ENCODE measurements at regions not wholly inside any gene's neighbourhood (a gene's known extent, or its start where the extent isn't known, plus 50 kb on each side); places are given as distances from the start of the nearest gene placed in this dataset.

DNA sequence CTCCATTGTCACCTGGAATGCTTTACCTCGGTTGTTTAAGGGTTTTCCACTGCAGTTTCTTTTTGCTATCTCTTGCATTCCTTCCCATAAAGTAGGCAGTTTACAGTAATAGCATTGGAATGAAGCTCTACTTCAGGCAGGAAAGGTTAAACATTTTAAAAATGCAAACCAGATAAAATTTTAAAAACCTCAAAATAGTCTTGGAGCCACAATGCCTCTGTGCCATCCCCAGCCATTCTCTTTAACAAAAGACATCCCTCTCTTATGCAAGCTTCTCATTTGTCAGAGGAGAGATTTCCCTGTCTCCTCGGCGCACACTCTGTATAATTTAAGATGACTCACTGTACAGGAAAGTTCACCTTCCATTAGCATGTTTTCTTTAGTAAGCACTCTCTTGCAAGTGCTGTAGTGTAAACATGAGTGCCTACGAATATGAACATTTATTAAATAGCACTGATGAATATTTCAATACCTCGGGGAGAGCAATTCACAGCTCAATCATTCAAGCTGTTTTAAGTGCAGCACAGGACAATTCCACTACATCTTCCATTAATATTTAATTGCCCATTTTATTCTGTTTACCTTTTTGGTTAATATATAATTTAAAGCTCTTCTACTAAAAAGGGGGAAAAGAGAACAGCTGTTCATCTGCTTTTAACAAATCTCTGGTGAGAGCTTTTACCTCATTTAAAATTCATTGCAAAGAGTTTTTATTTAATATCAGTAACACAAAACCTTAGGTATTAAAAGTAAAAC is 343.6 kb downstream of the SPATA31D1 start:
- intact Hi-C loops (cut with micrococcal nuclease), result no loop called here

More for the DNA sequence above, 343.6 kb downstream of the SPATA31D1 start:
- Histone ChIP-seq H4K20me1 (replicated peaks; ENCODE audit: control insufficient read depth, insufficient read depth, low read length) (no peaks in the 10 kb centered on the region), H3K27me3 (ENCODE audit: control insufficient read depth in 2 of 2, insufficient read depth in 2 of 2, low read length in 2 of 2) (no peaks in the 10 kb centered on the region), H3K4me2 (ENCODE audit: insufficient read depth, low read length) (no peak overlapping the region), H3K9ac (ENCODE audit: insufficient read depth in 1 of 2, low read depth in 2 of 2, low read length in 2 of 2) (no peak overlapping the region), H3K79me2 (ENCODE audit: control insufficient read depth, insufficient read depth, low read length) (no peaks in the 10 kb centered on the region), H3K36me3 (ENCODE audit: control insufficient read depth, insufficient read depth, low read length) (no peaks in the 10 kb centered on the region), H3K27ac (ENCODE audit: extremely low read depth, low read depth, low read length) (no peak overlapping the region), H2AFZ (ENCODE audit: low read depth, low read length) (no peak overlapping the region), H3K9me1 (ENCODE audit: control insufficient read depth, insufficient read depth, low read length) (no peaks in the 10 kb centered on the region), H3K4me1 (replicated peaks in 1 of 2; ENCODE audit: control insufficient read depth in 2 of 2, insufficient read depth in 2 of 2, low read length in 2 of 2) (no peaks in the 10 kb centered on the region), H3K4me3 (no peak overlapping the region), H3K9me3 (replicated peaks; ENCODE audit: control insufficient read depth, insufficient read depth, low read depth, low read length) (no peaks in the 10 kb centered on the region)
- no peak for FAIRE-seq
- ChIA-PET POLR2A (no interaction called here), CTCF (ENCODE audit: low intra/inter-chr PET ratio) (no interaction called here)
- TF ChIP-seq EZH2 (IDR thresholded peaks at IDR 0.05; ENCODE audit: borderline replicate concordance, low read depth, low read length), result no peak
- no peak for TF ChIP-seq FOXK2 (conservative IDR thresholded peaks at IDR 0.05 in 1 of 2, IDR thresholded peaks at IDR 0.05 in 1 of 2; ENCODE audit: low read depth in 2 of 2)
- TF ChIP-seq, protein P1, sequence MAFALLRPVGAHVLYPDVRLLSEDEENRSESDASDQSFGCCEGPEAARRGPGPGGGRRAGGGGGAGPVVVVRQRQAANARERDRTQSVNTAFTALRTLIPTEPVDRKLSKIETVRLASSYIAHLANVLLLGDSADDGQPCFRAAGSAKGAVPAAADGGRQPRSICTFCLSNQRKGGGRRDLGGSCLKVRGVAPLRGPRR (CRISPR knock-in tag; IDR thresholded peaks at IDR 0.05), result no peak
- TF ChIP-seq GATAD2B (IDR thresholded peaks at IDR 0.05; ENCODE audit: borderline replicate concordance), result no peak
- TF ChIP-seq, protein P2, sequence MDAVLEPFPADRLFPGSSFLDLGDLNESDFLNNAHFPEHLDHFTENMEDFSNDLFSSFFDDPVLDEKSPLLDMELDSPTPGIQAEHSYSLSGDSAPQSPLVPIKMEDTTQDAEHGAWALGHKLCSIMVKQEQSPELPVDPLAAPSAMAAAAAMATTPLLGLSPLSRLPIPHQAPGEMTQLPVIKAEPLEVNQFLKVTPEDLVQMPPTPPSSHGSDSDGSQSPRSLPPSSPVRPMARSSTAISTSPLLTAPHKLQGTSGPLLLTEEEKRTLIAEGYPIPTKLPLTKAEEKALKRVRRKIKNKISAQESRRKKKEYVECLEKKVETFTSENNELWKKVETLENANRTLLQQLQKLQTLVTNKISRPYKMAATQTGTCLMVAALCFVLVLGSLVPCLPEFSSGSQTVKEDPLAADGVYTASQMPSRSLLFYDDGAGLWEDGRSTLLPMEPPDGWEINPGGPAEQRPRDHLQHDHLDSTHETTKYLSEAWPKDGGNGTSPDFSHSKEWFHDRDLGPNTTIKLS (IDR thresholded peaks at IDR 0.05; ENCODE audit: borderline replicate concordance, low read depth), result no peak
- no peak for TF ChIP-seq TRIM24 (IDR thresholded peaks at IDR 0.05)
- no peak for TF ChIP-seq NCOA1 (IDR thresholded peaks at IDR 0.05; ENCODE audit: low read depth)
- TF ChIP-seq ZNF551 (CRISPR knock-in tag; IDR thresholded peaks at IDR 0.05), result no peak
- no peak for TF ChIP-seq EP400 (IDR thresholded peaks at IDR 0.05)
- no peak for TF ChIP-seq TARDBP (IDR thresholded peaks at IDR 0.05)
- no peak for TF ChIP-seq HDAC2 (IDR thresholded peaks at IDR 0.05)
- no peak for TF ChIP-seq POLR2AphosphoS2 (IDR thresholded peaks at IDR 0.05; ENCODE audit: low read length)
- TF ChIP-seq ZFX (CRISPR knock-in tag; IDR thresholded peaks at IDR 0.05), result no peak
- no peak for TF ChIP-seq GATAD2A (IDR thresholded peaks at IDR 0.05)
- TF ChIP-seq NFE2L1 (tag; IDR thresholded peaks at IDR 0.05; ENCODE audit: borderline replicate concordance, low read depth), result no peak
- TF ChIP-seq SMARCA5 (IDR thresholded peaks at IDR 0.05), result no peak
- TF ChIP-seq HDAC6 (IDR thresholded peaks at IDR 0.05; ENCODE audit: low read depth, low read length), result no peak
- TF ChIP-seq HIVEP1 (CRISPR knock-in tag; IDR thresholded peaks at IDR 0.05), result no peak
- TF ChIP-seq, protein P3, sequence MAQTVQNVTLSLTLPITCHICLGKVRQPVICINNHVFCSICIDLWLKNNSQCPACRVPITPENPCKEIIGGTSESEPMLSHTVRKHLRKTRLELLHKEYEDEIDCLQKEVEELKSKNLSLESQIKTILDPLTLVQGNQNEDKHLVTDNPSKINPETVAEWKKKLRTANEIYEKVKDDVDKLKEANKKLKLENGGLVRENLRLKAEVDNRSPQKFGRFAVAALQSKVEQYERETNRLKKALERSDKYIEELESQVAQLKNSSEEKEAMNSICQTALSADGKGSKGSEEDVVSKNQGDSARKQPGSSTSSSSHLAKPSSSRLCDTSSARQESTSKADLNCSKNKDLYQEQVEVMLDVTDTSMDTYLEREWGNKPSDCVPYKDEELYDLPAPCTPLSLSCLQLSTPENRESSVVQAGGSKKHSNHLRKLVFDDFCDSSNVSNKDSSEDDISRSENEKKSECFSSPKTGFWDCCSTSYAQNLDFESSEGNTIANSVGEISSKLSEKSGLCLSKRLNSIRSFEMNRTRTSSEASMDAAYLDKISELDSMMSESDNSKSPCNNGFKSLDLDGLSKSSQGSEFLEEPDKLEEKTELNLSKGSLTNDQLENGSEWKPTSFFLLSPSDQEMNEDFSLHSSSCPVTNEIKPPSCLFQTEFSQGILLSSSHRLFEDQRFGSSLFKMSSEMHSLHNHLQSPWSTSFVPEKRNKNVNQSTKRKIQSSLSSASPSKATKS (CRISPR knock-in tag; IDR thresholded peaks at IDR 0.05), result no peak
- TF ChIP-seq HNRNPL (IDR thresholded peaks at IDR 0.05; ENCODE audit: low read depth, low read length), result no peak
- DNase-seq (ENCODE audit: extremely low read depth in 1 of 4, low spot score in 3 of 4), result no peak
- in situ Hi-C loops (cut with MboI), result no loop called here
- no peak for ATAC-seq
- WGBS (ENCODE audit: insufficient coverage, low coverage, missing lambda C conversion rate), result 0% methylated on average over 5 of the region's 5 CpGs
- BruUV-seq (replicated peaks), result no TSS peak

Measured in K562 (cell line).